GM21529 (cell line): ENCODE measurements at regions not wholly inside any gene's neighbourhood (a gene's known extent, or its start where the extent isn't known, plus 50 kb on each side); places are given as distances from the start of the nearest gene placed in this dataset.

Source experiments
- ATAC-seq: cut with Tn5 transposase; IDR thresholded peaks from one replicate; pipeline ENCODE4 v1.9.1; 2021; ENCODE audit not compliant: unreplicated experiment

GRCh38 chr4:185862340-185862739 lies 50.3 kb upstream of the SORBS2 start:
- ATAC-seq = no peak

- no peak for ATAC-seq
Measured at GRCh38 chr4:185863946-185864345, 52.0 kb upstream of the SORBS2 start.

- no peak for ATAC-seq
Measured at GRCh38 chr4:185865901-185866328, 53.9 kb upstream of the SORBS2 start.

DNA sequence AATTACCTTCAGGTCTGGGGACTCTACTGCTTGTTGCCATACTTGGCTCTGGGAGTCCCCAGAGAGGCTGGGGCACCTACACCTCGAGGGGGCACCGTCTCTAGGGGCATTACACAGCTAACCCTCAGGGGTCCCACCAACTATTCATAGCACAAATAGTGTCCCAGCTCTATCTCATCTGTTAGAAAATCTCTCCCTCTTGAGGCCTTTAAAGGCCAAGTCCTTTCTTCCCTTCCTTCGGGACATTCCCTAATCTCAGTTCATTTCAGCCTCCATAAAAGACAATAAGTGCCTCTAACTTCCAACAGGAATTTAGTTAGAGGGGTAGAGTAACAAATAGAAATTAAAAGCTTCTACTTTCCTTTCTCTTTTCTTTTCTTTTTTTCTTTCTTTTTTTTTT lies 55.8 kb upstream of the SORBS2 start:
- ATAC-seq = no peak

DNA sequence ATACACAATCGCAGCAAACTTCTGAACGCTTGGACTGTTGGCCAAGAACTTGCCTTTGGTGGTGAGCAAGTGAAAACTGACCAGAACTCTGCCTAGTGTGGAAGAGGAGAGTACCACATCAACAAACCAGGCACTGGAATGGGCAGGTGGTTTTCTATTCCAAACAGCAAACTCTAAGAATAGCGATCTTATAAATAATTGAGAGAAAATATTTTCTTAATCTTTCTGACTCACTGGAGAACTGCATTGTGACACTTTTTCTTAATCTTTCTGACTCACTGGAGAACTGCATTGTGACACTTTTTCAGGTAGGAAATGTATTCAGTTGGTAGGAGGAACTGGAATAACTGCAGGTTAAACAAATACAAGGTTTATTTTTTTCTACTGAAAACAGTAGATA lies 57.0 kb upstream of the SORBS2 start:
- no peak for ATAC-seq

DNA sequence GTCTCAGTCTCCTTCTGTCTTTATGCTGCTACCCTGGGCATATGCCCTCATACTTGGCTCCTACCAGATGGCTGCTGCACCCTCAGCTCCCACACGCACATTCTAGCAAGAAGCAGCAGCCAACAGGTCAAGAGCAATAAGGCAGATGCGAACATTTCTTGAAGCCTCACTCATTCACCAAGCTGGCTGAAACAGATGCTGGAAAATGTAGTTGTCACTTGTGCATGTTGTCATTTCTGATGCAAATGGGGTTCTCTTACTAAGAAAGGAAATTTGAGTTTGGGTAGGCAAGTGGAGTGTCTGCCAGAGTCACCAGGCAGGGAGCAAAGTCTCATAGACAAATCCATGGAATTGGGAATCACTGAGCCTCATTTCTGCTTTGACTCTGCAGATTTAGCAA lies 57.4 kb upstream of the SORBS2 start:
- no peak for ATAC-seq

GRCh38 chr4:185870366-185870765 lies 58.4 kb upstream of the SORBS2 start:
- ATAC-seq = no peak

- no peak for ATAC-seq
Measured at GRCh38 chr4:185872747-185873380, 60.9 kb upstream of the SORBS2 start.

- ATAC-seq = no peak
Measured at GRCh38 chr4:185874516-185875230, 62.7 kb upstream of the SORBS2 start.

- no peak for ATAC-seq
Measured at GRCh38 chr4:185875316-185875907, 63.4 kb upstream of the SORBS2 start.

DNA sequence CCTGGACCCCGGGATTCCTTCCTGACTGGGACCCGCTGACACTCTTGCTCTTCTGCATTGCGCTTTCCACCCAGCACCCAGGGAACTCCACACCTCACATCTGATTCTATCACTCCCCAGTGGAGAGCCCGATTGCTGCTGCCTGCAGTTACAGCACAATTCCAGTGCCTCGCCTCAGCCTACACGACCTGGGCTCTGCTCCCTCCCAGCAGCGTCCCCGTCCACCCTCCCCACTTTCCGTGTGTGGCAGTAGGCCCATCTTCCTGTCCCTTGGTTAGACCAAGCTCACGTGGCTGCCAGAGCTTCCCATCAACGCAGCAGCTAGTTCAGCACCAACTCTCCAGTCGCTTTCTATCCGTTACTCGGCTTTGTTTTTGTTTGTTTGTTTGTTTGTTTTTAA lies 66.6 kb upstream of the SORBS2 start:
- ATAC-seq = no peak

DNA sequence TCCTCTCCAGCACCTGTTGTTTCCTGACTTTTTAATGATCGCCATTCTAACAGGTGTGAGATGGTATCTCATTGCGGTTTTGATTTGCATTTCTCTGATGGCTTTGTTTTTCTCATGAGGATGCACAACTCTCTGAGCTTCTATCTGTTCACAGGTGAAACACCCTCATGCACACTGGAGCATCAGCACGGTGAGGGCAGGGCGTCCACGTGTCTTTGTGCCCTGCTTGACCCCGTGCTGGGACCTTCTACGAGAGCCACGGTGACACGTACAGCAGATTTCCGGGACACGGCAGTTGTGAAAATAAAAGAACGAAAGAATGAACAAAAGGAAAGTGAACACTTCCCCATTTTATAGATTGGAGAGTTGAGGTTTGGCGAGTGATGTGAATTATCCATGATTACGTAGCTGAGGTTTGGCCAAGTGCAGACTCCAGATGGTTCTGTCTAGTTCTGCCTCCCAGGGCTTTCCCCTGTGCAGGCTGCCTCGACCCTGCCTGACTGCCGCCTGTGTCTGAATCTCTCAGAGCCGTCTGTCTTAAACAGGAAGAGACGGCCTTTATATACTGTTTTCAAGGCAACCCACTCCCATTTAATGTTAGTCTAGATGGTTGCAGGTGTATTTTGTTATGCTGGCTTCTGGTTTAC lies 67.8 kb upstream of the SORBS2 start:
- ATAC-seq = no peak

DNA sequence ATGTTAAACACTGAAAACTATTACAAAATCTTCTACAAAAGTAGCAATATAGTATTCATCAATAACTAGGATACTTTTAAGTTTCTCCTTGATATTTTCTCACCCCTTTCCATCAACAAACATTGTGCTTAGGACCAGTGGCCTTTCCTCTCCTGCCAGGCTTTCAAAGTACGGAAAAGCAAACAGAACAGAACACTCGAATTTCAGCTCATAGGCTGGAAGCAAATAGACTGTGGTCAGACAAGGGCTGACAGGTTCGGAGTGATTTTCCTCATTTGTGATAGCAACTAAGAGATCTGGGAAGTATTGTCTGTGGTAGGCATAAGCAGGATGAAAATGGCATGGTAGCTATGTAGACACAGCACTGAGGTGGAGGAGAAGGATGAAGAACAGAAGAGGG lies 68.6 kb upstream of the SORBS2 start:
- no peak for ATAC-seq

- no peak for ATAC-seq
Measured at GRCh38 chr4:185881430-185881829, 69.4 kb upstream of the SORBS2 start.

DNA sequence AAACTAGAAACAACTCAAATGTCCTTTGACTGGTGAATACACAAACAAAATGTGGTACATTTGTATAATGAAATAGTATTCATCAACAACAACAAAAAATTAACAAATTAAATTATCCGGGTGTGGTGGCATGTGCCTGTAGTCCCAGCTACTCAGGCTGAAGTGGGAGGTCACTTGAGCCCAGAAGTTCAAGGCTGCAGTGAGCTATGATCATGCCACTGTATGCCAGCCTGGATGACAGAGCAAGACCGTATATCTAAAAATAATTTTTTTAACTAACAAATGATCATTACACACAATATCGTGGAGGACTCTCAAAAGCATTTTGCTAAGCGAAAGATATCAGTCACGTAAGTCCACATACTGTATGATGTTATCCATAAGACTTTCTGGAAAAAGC lies 71.6 kb upstream of the SORBS2 start:
- no peak for ATAC-seq

DNA sequence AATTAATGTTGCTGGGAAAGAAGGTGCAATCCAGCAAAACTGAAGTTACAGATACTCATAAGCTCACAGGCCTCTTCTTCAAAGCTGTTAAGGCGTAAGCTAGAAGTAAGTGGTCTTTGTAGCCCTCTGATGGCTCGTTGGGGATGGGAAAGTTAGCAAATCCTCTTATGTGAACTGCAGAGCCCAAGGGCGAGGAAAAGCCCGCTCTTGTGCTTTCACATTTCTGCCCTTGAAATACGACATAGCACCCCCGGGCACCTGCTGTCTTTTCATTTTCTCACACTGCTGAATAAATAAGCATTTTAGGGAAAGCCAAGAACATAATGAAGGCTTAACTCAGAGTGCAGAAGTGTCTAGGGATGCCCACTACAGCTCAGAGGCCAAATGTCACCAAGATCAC lies 73.1 kb upstream of the SORBS2 start:
- no peak for ATAC-seq

DNA sequence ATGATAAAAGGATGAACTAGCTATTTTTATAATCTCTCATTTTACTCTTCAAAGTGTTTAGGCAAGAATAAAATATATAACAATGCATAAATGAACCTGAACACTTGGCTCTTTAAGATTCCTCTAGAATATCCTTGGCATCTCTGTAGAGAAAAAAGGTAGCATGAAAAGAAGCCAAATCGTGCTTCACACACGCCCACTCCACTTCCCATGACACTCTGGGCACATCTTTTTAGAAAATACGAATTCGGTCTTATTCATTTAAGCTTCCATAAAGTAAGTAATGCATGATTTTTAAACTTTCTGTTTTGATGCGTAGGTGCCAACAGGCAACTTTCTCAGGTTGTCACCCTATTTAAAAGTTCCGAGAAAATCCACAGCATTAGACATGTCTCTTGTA lies 73.6 kb upstream of the SORBS2 start:
- ATAC-seq = no peak

DNA sequence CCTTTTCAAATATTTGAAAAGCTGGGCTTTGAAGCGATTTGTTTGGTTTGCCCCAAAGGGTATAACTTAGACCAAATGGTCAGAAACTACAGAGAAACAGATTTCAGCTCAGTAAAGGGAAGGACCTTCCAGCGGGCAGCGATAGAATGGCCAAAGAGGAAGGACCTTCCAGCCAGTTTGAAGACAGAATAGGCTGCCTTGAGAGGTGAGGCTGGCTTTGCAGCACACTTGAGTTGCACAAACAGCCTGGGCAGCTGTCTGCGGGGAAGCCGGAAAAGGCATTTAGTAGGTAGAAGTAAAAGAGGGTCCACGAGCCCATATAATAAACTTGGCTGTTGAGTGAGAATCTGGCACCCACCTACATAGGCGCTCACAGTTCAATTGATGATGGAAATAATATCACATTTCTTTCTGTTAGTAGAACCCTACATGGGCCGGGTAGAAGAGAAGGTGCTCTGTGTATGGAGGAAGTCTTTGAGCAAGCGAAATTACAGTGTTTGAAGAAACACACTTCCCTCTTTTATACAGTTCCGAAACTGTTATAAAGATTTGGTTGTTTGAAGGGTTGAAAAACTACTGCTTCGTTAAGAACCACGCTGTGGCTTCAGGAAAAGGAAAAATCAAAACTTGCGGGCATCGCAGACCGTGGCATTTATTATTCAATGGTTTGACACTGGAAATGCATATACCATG lies 75.0 kb upstream of the SORBS2 start:
- no peak for ATAC-seq

GRCh38 chr4:185888676-185889075 lies 76.7 kb upstream of the SORBS2 start:
- no peak for ATAC-seq

DNA sequence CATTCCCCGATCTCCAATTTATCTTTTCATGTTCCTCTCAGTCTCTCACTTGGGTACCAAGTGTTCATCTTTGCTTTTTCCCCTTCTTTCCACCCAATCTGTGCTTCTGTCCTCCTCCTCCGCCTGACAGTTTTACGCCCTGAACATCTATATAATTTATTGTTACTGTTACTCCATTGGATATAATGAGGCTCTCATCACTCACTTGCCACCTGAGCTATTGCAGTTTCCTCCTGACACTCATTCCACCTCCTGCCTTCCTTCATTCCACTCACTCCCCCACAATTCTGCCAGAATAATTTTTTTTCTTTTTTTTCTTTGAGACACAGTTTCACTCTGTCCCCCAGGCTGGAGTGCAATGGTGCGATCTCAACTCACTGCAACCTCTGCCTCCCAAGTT lies 77.6 kb upstream of the SORBS2 start:
- no peak for ATAC-seq

DNA sequence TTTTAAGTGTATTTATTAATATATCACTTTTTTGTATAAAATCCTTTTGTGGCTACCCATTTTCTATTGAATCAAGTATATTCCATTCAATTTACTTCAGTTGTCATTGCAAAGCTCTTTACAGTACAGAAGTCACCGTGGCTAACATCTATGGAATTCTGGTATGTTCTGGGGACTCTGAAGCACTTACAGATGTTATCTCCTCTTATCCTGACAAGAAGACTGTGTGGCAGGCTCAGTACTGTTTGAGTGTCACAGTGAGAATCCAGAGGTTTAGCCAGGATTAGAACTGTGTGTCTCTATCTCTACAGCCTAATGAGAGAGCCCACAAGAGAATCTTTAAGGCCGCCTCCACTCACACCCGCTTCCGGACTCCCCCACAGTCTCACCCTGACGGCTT lies 78.2 kb upstream of the SORBS2 start:
- no peak for ATAC-seq
